K562 (cell line): ENCODE measurements at regions not wholly inside any gene's neighbourhood (a gene's known extent, or its start where the extent isn't known, plus 50 kb on each side); places are given as distances from the start of the nearest gene placed in this dataset.

Source experiments
- ATAC-seq: fragments of 200-7000 bp; cut with Tn5 transposase; 3 replicates; pipeline ENCODE4 v1.9.1; 2020; ENCODE audit warnings: moderate library complexity
- BruUV-seq: library from RNA; stranded (reverse); fragments of 400-500 nt; replicated peaks from 2 replicates; lab custom pipeline; 2021; lab: Mats Ljungman, UMichigan
- CTCF ChIA-PET: fragments of 300-600 bp; formaldehyde crosslinking; extraction: SDS; loops from one replicate; lab custom pipeline; 2021; ENCODE audit warnings: low intra/inter-chr PET ratio; lab: Yijun Ruan, JAX
- POLR2A ChIA-PET: fragments of 300-600, 350-650 bp; sonication (Branson Sonifier 250); formaldehyde crosslinking; extraction: SDS; loops from one replicate; lab custom pipeline; 2021; ENCODE audit warnings: antibody characterized with exemption, inconsistent platforms; lab: Yijun Ruan, JAX
- DNase-seq, 4 experiments: peaks; one replicate each; pipeline versions ENCODE4 v3.0.0 to v3.0.0-alpha.2; 2011 to 2018; ENCODE audit warnings: low spot score in 3 of 4, mixed read lengths in 3 of 4; ENCODE audit errors: extremely low read depth in 1 of 4
- FAIRE-seq: peaks from 2 replicates; lab custom pipeline; 2011; peaks lifted over from hg19 to GRCh38; lab: Jason Lieb, UNC
- H2AFZ ChIP-seq: 2 replicates; pipeline ENCODE4 v1.6.0; 2011; ENCODE audit warnings: low read depth, low read length, control low read depth, inconsistent platforms
- H3K27ac ChIP-seq: fragments of 200-600 bp; 3 replicates; pipeline ENCODE4 v1.8.0; 2011; ENCODE audit warnings: low read depth, mild to moderate bottlenecking, control low read depth, inconsistent platforms, low read length, moderate library complexity, mixed read lengths; ENCODE audit errors: extremely low read depth
- H3K27me3 ChIP-seq, 2 experiments: fragments of 300-600 bp in 1 of 2; 2 replicates in 1 of 2; 3 replicates in 1 of 2; pipeline versions ENCODE4 v1.6.0 to v1.8.0; 2011; ENCODE audit warnings: inconsistent platforms in 2 of 2, low read length in 2 of 2, mild to moderate bottlenecking in 1 of 2, mixed read lengths in 1 of 2, moderate library complexity in 1 of 2; ENCODE audit not compliant: control insufficient read depth in 2 of 2, insufficient read depth in 2 of 2
- H3K36me3 ChIP-seq: fragments of 300-600 bp; 3 replicates; pipeline ENCODE4 v1.8.0; 2011; ENCODE audit warnings: mild to moderate bottlenecking, low read length, inconsistent platforms; ENCODE audit not compliant: control insufficient read depth, insufficient read depth
- H3K4me1 ChIP-seq, 2 experiments: fragments of 200-600 bp in 1 of 2; replicated peaks in 1 of 2; 2 replicates in 1 of 2; 3 replicates in 1 of 2; pipeline versions ENCODE4 v1.5.1 to v1.8.0; 2011; ENCODE audit warnings: inconsistent platforms in 2 of 2, low read length in 2 of 2, mild to moderate bottlenecking in 1 of 2, mixed read lengths in 1 of 2, moderate library complexity in 1 of 2; ENCODE audit not compliant: control insufficient read depth in 2 of 2, insufficient read depth in 2 of 2
- H3K4me2 ChIP-seq: 2 replicates; pipeline ENCODE4 v1.6.1; 2011; ENCODE audit warnings: low read length, control low read depth, inconsistent platforms, mixed read lengths; ENCODE audit not compliant: insufficient read depth
- H3K4me3 ChIP-seq: fragments of 200-600 bp; sonication (generic), shearing (Covaris generic); 2 replicates; pipeline ENCODE4 v1.5.1; 2016; ENCODE audit warnings: control low read depth, inconsistent platforms
- H3K79me2 ChIP-seq: fragments of 200-600 bp; 3 replicates; pipeline ENCODE4 v1.8.0; 2011; ENCODE audit warnings: low read length, inconsistent platforms; ENCODE audit not compliant: control insufficient read depth, insufficient read depth
- H3K9ac ChIP-seq, 2 experiments: 2 replicates each; pipeline versions ENCODE4 v1.6.0 to v1.6.1; 2011; ENCODE audit warnings: low read depth in 2 of 2, low read length in 2 of 2, control low read depth in 1 of 2, inconsistent platforms in 1 of 2, mild to moderate bottlenecking in 1 of 2, mixed read lengths in 1 of 2; ENCODE audit not compliant: insufficient read depth in 1 of 2
- H3K9me1 ChIP-seq: one replicate; pipeline ENCODE4 v1.6.0; 2011; ENCODE audit warnings: inconsistent platforms, mild to moderate bottlenecking, low read length, moderate library complexity; ENCODE audit not compliant: control insufficient read depth, insufficient read depth
- H3K9me3 ChIP-seq: replicated peaks from 2 replicates; pipeline ENCODE4 v1.5.1; 2011; ENCODE audit warnings: low read depth, low read length, inconsistent platforms; ENCODE audit not compliant: control insufficient read depth, insufficient read depth
- H4K20me1 ChIP-seq: replicated peaks from 2 replicates; pipeline ENCODE4 v1.6.1; 2011; ENCODE audit warnings: low read length, inconsistent platforms, mixed read lengths; ENCODE audit not compliant: control insufficient read depth, insufficient read depth
- ARID2 ChIP-seq: fragments of 450-650 bp; IDR thresholded peaks from 2 replicates; pipeline ENCODE4 v1.6.1; 2017; ENCODE audit warnings: antibody characterized with exemption, mild to moderate bottlenecking
- CBX3 ChIP-seq, 2 experiments: IDR thresholded peaks; 1 replicate in 1 of 2; 2 replicates in 1 of 2; pipeline ENCODE4 v1.6.1; 2012; ENCODE audit warnings: inconsistent platforms in 2 of 2, low read length in 2 of 2, borderline replicate concordance in 1 of 2, control low read depth in 1 of 2
- CBX8 ChIP-seq: fragments of 200-600 bp; sonication (generic); IDR thresholded peaks from 2 replicates; pipeline ENCODE4 v1.6.1; 2012; ENCODE audit warnings: borderline replicate concordance, mixed run types, low read depth, mild to moderate bottlenecking, moderate library complexity, mixed read lengths, low read length, control low read depth, inconsistent platforms; ENCODE audit not compliant: poor library complexity, severe bottlenecking; ENCODE audit errors: extremely low read depth
- EHMT2 ChIP-seq: fragments of 450-650 bp; IDR thresholded peaks from 2 replicates; pipeline ENCODE4 v1.6.1; 2018; ENCODE audit warnings: antibody characterized with exemption
- ESRRA ChIP-seq: fragments of 450-650 bp; IDR thresholded peaks from 2 replicates; pipeline ENCODE4 v1.6.1; 2014; ENCODE audit warnings: low read depth, mild to moderate bottlenecking, moderate library complexity, borderline replicate concordance
- HCFC1 ChIP-seq: IDR thresholded peaks from 2 replicates; pipeline ENCODE4 v1.6.1; 2012; ENCODE audit warnings: low read depth, low read length, improper control_type of control experiment
- HNRNPK ChIP-seq: fragments of 200-400 bp; formaldehyde crosslinking; IDR thresholded peaks from one replicate; pipeline ENCODE4 v1.6.1; 2018; ENCODE audit warnings: mild to moderate bottlenecking, low read depth, low read length; ENCODE audit not compliant: poor library complexity, severe bottlenecking
- ILK ChIP-seq: fragments of 450-650 bp; IDR thresholded peaks from 2 replicates; pipeline ENCODE4 v1.6.1; 2016; ENCODE audit warnings: missing genetic modification characterization, low read depth, mild to moderate bottlenecking, missing compliant biosample characterization, moderate library complexity, borderline replicate concordance
- MTA3 ChIP-seq: fragments of 450-650 bp; formaldehyde crosslinking; IDR thresholded peaks from 2 replicates; pipeline ENCODE4 v1.6.1; 2017; ENCODE audit warnings: mild to moderate bottlenecking, borderline replicate concordance
- MYBL2 ChIP-seq, 2 experiments: fragments of 450-650 bp in 1 of 2; sonication (generic) in 1 of 2; formaldehyde crosslinking in 1 of 2; IDR thresholded peaks; 2 replicates each; pipeline versions ENCODE4 v1.6.1 to v1.8.1; 2017 to 2022; ENCODE audit warnings: borderline replicate concordance in 1 of 2, inconsistent platforms in 1 of 2, low read depth in 1 of 2, mild to moderate bottlenecking in 1 of 2, missing genetic modification reagents in 1 of 2, moderate library complexity in 1 of 2
- NELFE ChIP-seq: IDR thresholded peaks from 2 replicates; pipeline ENCODE4 v1.6.1; 2011; ENCODE audit warnings: mild to moderate bottlenecking; ENCODE audit not compliant: insufficient read depth, insufficient read length
- PTRF ChIP-seq: fragments of 450-650 bp; IDR thresholded peaks from 2 replicates; pipeline ENCODE4 v1.6.1; 2016; ENCODE audit warnings: mild to moderate bottlenecking, missing genetic modification characterization, missing compliant biosample characterization
- RFX7 ChIP-seq: fragments of 250-450 bp; sonication (Bioruptor Pico); IDR thresholded peaks from 2 replicates; pipeline ENCODE4 v1.5.1; 2021; ENCODE audit warnings: mild to moderate bottlenecking
- SAP30 ChIP-seq: fragments of 200-600 bp; sonication (generic); IDR thresholded peaks from 2 replicates; pipeline ENCODE4 v1.6.1; 2012; ENCODE audit warnings: borderline replicate concordance, low read depth, mild to moderate bottlenecking, moderate library complexity, low read length, control low read depth, inconsistent platforms; ENCODE audit not compliant: insufficient read depth, poor library complexity, severe bottlenecking
- WGBS: fragments of 100-300 bp; shearing (Covaris generic); methylation state at CpG from one replicate; pipeline ENCODE4 v1.1.6; 2016; ENCODE audit warnings: low coverage, mixed read lengths; ENCODE audit not compliant: insufficient coverage; ENCODE audit errors: missing lambda C conversion rate; 5-methylcytosine and 5-hydroxymethylcytosine counted together
- in situ Hi-C: fragments of 300-500 bp; cut with MboI; formaldehyde crosslinking; loops from 4 replicates; pipeline ENCODE4 v1.15.0; 2018; ENCODE audit warnings: inconsistent platforms, mixed read lengths
- intact Hi-C: fragments of 100-400 bp; cut with micrococcal nuclease; formaldehyde crosslinking; loops from 2 replicates; pipeline ENCODE4 v1.14.2; 2022
- TF ChIP-seq, protein P1 (sequence below): fragments of 250-450 bp; sonication (Bioruptor Pico); IDR thresholded peaks from 2 replicates; pipeline ENCODE4 v1.5.0; 2021; ENCODE audit warnings: mild to moderate bottlenecking, moderate library complexity
- TF ChIP-seq, protein P2 (sequence below): fragments of 450-650 bp; formaldehyde crosslinking; IDR thresholded peaks from 2 replicates; pipeline ENCODE4 v1.4.0; 2022; ENCODE audit warnings: mild to moderate bottlenecking, moderate library complexity

DNA sequence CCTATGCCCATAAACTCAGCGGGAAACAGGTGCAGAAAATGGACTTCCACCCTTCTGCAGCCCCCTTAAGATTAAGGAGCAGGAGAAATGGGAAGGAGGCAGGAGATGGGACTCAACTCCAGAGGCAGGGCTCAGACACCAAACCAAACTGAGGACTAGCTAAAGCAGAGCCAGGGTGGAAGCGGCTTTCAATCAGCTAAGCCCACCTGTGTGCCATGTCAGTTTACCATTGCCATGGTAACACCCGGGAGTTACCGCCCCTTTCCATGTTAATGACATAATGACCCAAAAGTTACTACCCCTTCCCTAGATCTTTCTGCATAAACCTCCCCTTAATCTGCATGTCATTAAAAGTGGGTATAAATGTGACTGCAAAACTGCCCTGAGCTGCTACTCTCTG lies 653.5 kb downstream of the PTPRU start:
- Histone ChIP-seq H3K36me3 (no peaks in the 10 kb centered on the region), H3K9ac (no peak overlapping the region), H3K4me3 (no peak overlapping the region), H3K4me1 (no peaks in the 10 kb centered on the region), H3K9me3 (no peaks in the 10 kb centered on the region), H3K9me1 (no peaks in the 10 kb centered on the region), H2AFZ (no peak overlapping the region), H3K27ac (no peak overlapping the region), H3K27me3 (no peaks in the 10 kb centered on the region; a peak in 1 of 5 replicates), H3K79me2 (no peaks in the 10 kb centered on the region), H3K4me2 (no peak overlapping the region), H4K20me1 (no peaks in the 10 kb centered on the region)
- WGBS = 1% methylated on average over 4 of the region's 4 CpGs
- ChIA-PET POLR2A (no interaction called here), CTCF (no interaction called here)
- in situ Hi-C loops (no loop called here), intact Hi-C loops (no loop called here)
- FAIRE-seq = no peak
- BruUV-seq = no TSS peak
- ATAC-seq = no peak
- TF ChIP-seq EHMT2 (no peak), CBX3 (IDR thresholded peaks at IDR 0.05; ENCODE audit: borderline replicate concordance in 1 of 2, low read length in 2 of 2) (no peak), SAP30 (no peak), MTA3 (no peak), RFX7 (CRISPR knock-in tag) (no peak), PTRF (tag) (no peak), HCFC1 (no peak), ILK (tag) (no peak), ESRRA (no peak), NELFE (no peak), HNRNPK (no peak), MYBL2 (IDR thresholded peaks at IDR 0.05; ENCODE audit: low read depth) (no peak), MYBL2 (CRISPR knock-in tag; IDR thresholded peaks at IDR 0.05; ENCODE audit: borderline replicate concordance) (no peak), CBX8 (no peak), ARID2 (no peak)
- TF ChIP-seq, protein P1, sequence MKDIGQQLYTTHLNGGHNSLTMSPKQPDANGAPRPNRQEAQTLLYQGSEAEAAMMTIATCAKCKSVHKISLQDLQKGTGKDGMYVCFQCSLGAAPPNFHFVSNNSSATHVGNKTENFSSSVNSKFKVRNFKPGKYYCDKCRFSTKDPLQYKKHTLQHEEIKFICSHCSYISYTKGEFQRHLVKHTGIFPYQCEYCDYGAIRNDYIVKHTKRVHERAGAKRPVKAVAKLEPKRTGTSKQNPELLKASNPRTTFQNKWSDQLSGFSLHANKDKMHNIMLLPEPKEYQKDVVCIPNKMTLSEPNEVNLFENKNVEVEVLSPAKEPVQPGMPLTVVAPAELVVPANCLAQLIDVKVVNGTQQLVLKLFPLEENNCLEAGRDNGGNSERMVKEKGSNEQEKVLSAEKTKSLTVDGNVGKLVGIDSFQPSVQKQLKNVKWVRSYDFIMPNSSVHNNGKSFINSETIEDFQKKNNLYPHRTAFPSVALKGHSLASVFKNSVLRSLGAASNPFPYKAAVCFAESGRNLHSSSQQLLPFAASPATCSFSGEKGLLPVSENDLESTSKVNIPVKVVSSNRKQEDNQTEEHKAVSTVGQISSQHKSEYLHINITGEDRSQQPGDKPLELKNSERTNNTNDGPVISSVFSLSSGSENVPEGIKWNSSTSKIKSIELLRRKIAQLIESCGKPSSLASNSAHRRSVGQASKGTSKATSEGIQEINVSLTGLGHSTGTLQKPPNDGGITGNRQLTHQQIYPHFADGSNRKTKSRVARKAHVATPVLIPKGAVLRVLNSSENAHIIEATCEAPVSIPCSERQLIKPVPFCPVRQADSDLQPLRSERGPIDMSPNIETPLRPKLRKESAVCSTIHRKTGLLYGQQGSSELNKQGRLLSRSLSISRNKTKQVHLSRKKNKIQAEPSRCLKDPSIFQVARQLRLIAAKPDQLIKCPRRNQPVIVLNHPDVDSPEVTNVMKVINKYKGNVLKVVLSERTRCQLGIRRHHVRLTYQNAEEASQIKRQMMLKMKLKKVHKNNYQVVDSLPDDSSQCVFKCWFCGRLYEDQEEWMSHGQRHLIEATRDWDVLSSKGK (CRISPR knock-in tag) = no peak
- TF ChIP-seq, protein P2, sequence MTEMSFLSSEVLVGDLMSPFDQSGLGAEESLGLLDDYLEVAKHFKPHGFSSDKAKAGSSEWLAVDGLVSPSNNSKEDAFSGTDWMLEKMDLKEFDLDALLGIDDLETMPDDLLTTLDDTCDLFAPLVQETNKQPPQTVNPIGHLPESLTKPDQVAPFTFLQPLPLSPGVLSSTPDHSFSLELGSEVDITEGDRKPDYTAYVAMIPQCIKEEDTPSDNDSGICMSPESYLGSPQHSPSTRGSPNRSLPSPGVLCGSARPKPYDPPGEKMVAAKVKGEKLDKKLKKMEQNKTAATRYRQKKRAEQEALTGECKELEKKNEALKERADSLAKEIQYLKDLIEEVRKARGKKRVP (CRISPR knock-in tag) = no peak
- no peak for DNase-seq
